ENCODE measurements at regions not wholly inside any gene's neighbourhood (a gene's known extent, or its start where the extent isn't known, plus 50 kb on each side); places are given as distances from the start of the nearest gene placed in this dataset.
"Not testable (repeated sequence)": the region's sequence is repeated elsewhere in the genome, so short reads cannot be mapped to it uniquely, and the experiment has no call there.

GRCh38 chr1:96887501-96887900 lies 165.9 kb downstream of the PTBP2 start:
- 76 to 81% methylated on average over 1 of the region's 1 CpG for WGBS, 2 donors
- TF ChIP-seq POLR2A (IDR thresholded peaks at IDR 0.05), result no peak
- TF ChIP-seq CTCF (IDR thresholded peaks at IDR 0.05), result no peak
- no peak overlapping the region for H3K4me3 ChIP-seq (ENCODE audit: low read depth, poor library complexity, severe bottlenecking)
- no peak for DNase-seq (ENCODE audit: low spot score in 2 of 2)
- intact Hi-C loops (cut with DNase I; ENCODE audit: low total_unique reads), result no loop called here

- no peak for TF ChIP-seq POLR2A (IDR thresholded peaks at IDR 0.05)
- WGBS, 2 donors, result 92 to 93% methylated on average over 10 of the region's 10 CpGs
- no peak overlapping the region for H3K4me3 ChIP-seq (ENCODE audit: low read depth, poor library complexity, severe bottlenecking)
- no peak for DNase-seq (ENCODE audit: low spot score in 2 of 2)
- intact Hi-C loops (cut with DNase I; ENCODE audit: low total_unique reads), result no loop called here
These were observed 180.3 kb downstream of the PTBP2 start for GRCh38 chr1:96901783-96902363.

- intact Hi-C loops (cut with DNase I; ENCODE audit: low total_unique reads), result no loop called here
- no peak for TF ChIP-seq CTCF (IDR thresholded peaks at IDR 0.05)
- TF ChIP-seq POLR2A (IDR thresholded peaks at IDR 0.05), result no peak
- 90 to 92% methylated on average over 5 of the region's 5 CpGs for WGBS, 2 donors
- H3K4me3 ChIP-seq (ENCODE audit: low read depth, poor library complexity, severe bottlenecking), result no peak overlapping the region
- no peak for DNase-seq (ENCODE audit: low spot score in 2 of 2)
These were observed 190.7 kb downstream of the PTBP2 start for GRCh38 chr1:96912248-96912647.

GRCh38 chr1:96915701-96916100 lies 194.1 kb downstream of the PTBP2 start:
- H3K4me3 ChIP-seq (ENCODE audit: low read depth, poor library complexity, severe bottlenecking); DNase-seq (ENCODE audit: low spot score in 2 of 2); intact Hi-C loops (cut with DNase I; ENCODE audit: low total_unique reads): not testable (repeated sequence)
- 72% methylated on average over 3 of the region's 3 CpGs for WGBS, 2 donors

GRCh38 chr1:96918406-96918805 lies 196.8 kb downstream of the PTBP2 start:
- TF ChIP-seq CTCF (IDR thresholded peaks at IDR 0.05) (no peak), POLR2A (IDR thresholded peaks at IDR 0.05) (no peak)
- intact Hi-C loops (cut with DNase I; ENCODE audit: low total_unique reads), result no loop called here
- WGBS, 2 donors, result 53 to 63% methylated on average over 1 of the region's 1 CpG
- no peak for DNase-seq (ENCODE audit: low spot score in 2 of 2)
- no peak overlapping the region for H3K4me3 ChIP-seq (ENCODE audit: low read depth, poor library complexity, severe bottlenecking)

- WGBS, 2 donors, result 94 to 95% methylated on average over 1 of the region's 1 CpG
- intact Hi-C loops (cut with DNase I; ENCODE audit: low total_unique reads), result no loop called here
- no peak overlapping the region for H3K4me3 ChIP-seq (ENCODE audit: low read depth, poor library complexity, severe bottlenecking)
- TF ChIP-seq CTCF (IDR thresholded peaks at IDR 0.05) (no peak), POLR2A (IDR thresholded peaks at IDR 0.05) (no peak)
- no peak for DNase-seq (ENCODE audit: low spot score in 2 of 2)
These were observed 200.6 kb downstream of the PTBP2 start for GRCh38 chr1:96922181-96922580.

- TF ChIP-seq POLR2A (IDR thresholded peaks at IDR 0.05) (no peak), CTCF (IDR thresholded peaks at IDR 0.05) (no peak)
- WGBS, 2 donors, result 36 to 41% methylated on average over 1 of the region's 1 CpG
- no peak for DNase-seq (ENCODE audit: low spot score in 2 of 2)
- intact Hi-C loops (cut with DNase I; ENCODE audit: low total_unique reads), result no loop called here
- no peak overlapping the region for H3K4me3 ChIP-seq (ENCODE audit: low read depth, poor library complexity, severe bottlenecking)
These were observed 202.2 kb downstream of the PTBP2 start for GRCh38 chr1:96923753-96924152.
